B cell (primary cell): ENCODE measurements at regions not wholly inside any gene's neighbourhood (a gene's known extent, or its start where the extent isn't known, plus 50 kb on each side); places are given as distances from the start of the nearest gene placed in this dataset.

ENCODE experiments used
- ATAC-seq: fragments of 200-7000 bp; cut with Tn5 transposase; one replicate; pipeline ENCODE4 v1.10.0; 2021; ENCODE audit warnings: low read depth, mild to moderate bottlenecking, moderate number of reproducible peaks, moderate library complexity
- CTCF ChIA-PET: fragments of 350-600 bp; sonication (Branson Sonifier 250); formaldehyde crosslinking; loops from one replicate; lab custom pipeline; 2021; ENCODE audit warnings: antibody characterized with exemption, inconsistent platforms; lab: Charles Lee
- POLR2A ChIA-PET: fragments of 350-600 bp; sonication (Branson Sonifier 250); formaldehyde crosslinking; loops from one replicate; lab custom pipeline; 2021; ENCODE audit warnings: antibody characterized with exemption; lab: Charles Lee
- DNase-seq: peaks from one replicate; pipeline ENCODE4 v3.0.0; 2013
- H2AFZ ChIP-seq: 2 replicates; pipeline ENCODE4 v1.6.1; 2012; ENCODE audit warnings: mild to moderate bottlenecking, low read depth, low read length; ENCODE audit not compliant: insufficient read depth, poor library complexity, severe bottlenecking
- H3K27ac ChIP-seq, 2 donors: 1 replicate in 1 of 2; 2 replicates in 1 of 2; pipeline ENCODE4 v1.5.1; 2012 to 2013; ENCODE audit warnings: low read length in 2 of 2, mild to moderate bottlenecking in 2 of 2, moderate library complexity in 1 of 2
- H3K27me3 ChIP-seq, 4 experiments: fragments of 200-600 bp in 1 of 4; sonication (generic) in 1 of 4; replicated peaks in 1 of 4; 1 replicate in 2 of 4; 2 replicates in 2 of 4; pipeline versions ENCODE4 v1.6.1 to v1.7.0; 2013 to 2016; ENCODE audit warnings: low read length in 3 of 4, mild to moderate bottlenecking in 2 of 4, mixed read lengths in 1 of 4, moderate library complexity in 1 of 4; ENCODE audit not compliant: insufficient read depth in 4 of 4, control insufficient read depth in 3 of 4; ENCODE audit errors: control extremely low read depth in 1 of 4
- H3K36me3 ChIP-seq, 2 experiments: replicated peaks in 1 of 2; 1 replicate in 1 of 2; 2 replicates in 1 of 2; pipeline versions ENCODE4 v1.6.1 to v1.7.1; 2013; ENCODE audit warnings: low read length in 1 of 2; ENCODE audit not compliant: insufficient read depth in 2 of 2, control insufficient read depth in 1 of 2; ENCODE audit errors: control extremely low read depth in 1 of 2, extremely low read depth in 1 of 2
- H3K4me1 ChIP-seq, 2 donors: fragments of 200-600 bp in 1 of 2; sonication (generic) in 1 of 2; 1 replicate in 1 of 2; 2 replicates in 1 of 2; pipeline versions ENCODE4 v1.5.1 to v1.6.1; 2013 to 2017; ENCODE audit warnings: low read length in 2 of 2; ENCODE audit not compliant: control insufficient read depth in 2 of 2, insufficient read depth in 2 of 2
- H3K4me2 ChIP-seq: replicated peaks from 2 replicates; pipeline ENCODE3; 2012; ENCODE audit warnings: mild to moderate bottlenecking, low read depth, low read length; ENCODE audit not compliant: poor library complexity, severe bottlenecking
- H3K4me3 ChIP-seq, 5 experiments: fragments of 200-600 bp in 1 of 5; sonication (generic) in 1 of 5; 1 replicate in 3 of 5; 2 replicates in 2 of 5; pipeline versions ENCODE4 v1.5.1 to v1.7.0; 2011 to 2016; ENCODE audit warnings: low read length in 4 of 5, mild to moderate bottlenecking in 4 of 5, low read depth in 2 of 5, control low read depth in 1 of 5, moderate library complexity in 1 of 5; ENCODE audit not compliant: insufficient read depth in 1 of 5; ENCODE audit errors: control extremely low read depth in 1 of 5, extremely low read depth in 1 of 5
- H3K79me2 ChIP-seq: fragments of 200-600 bp; sonication (generic); one replicate; pipeline ENCODE4 v1.6.0; 2016; ENCODE audit warnings: low read length; ENCODE audit not compliant: control insufficient read depth, insufficient read depth
- H3K9ac ChIP-seq: fragments of 200-600 bp; sonication (generic); 2 replicates; pipeline ENCODE4 v1.6.1; 2017; ENCODE audit warnings: mild to moderate bottlenecking, low read length, moderate library complexity
- H3K9me3 ChIP-seq, 3 donors: one replicate each; pipeline versions ENCODE4 v1.6.1 to v1.7.1; 2013; ENCODE audit warnings: low read length in 2 of 3; ENCODE audit not compliant: control insufficient read depth in 2 of 3, insufficient read depth in 1 of 3; ENCODE audit errors: control extremely low read depth in 1 of 3
- H4K20me1 ChIP-seq: 2 replicates; pipeline ENCODE4 v1.6.0; 2012; ENCODE audit warnings: mild to moderate bottlenecking, low read length; ENCODE audit not compliant: insufficient read depth, control insufficient read depth, poor library complexity, severe bottlenecking
- H3K27ac Mint-ChIP-seq: one replicate; pipeline ENCODE4 v1.8.0; 2021; ENCODE audit warnings: mixed read lengths
- H3K27me3 Mint-ChIP-seq: one replicate; pipeline ENCODE4 v1.8.0; 2021; ENCODE audit warnings: mixed read lengths
- H3K4me1 Mint-ChIP-seq: one replicate; pipeline ENCODE4 v1.8.0; 2021; ENCODE audit warnings: mixed read lengths
- H3K4me3 Mint-ChIP-seq: one replicate; pipeline ENCODE4 v1.8.0; 2021; ENCODE audit warnings: mixed read lengths
- H3K9me3 Mint-ChIP-seq: one replicate; pipeline ENCODE4 v1.8.0; 2022; ENCODE audit warnings: mixed read lengths; ENCODE audit not compliant: insufficient read depth
- EZH2 ChIP-seq: IDR thresholded peaks from 2 replicates; pipeline ENCODE4 v1.6.1; 2012; ENCODE audit warnings: borderline replicate concordance, low read depth, mild to moderate bottlenecking, moderate library complexity, low read length; ENCODE audit not compliant: insufficient read depth, poor library complexity, severe bottlenecking
- WGBS: methylation state at CpG from one replicate; pipeline ENCODE4 v1.1.5; 2013; ENCODE audit warnings: missing lambda C conversion rate; ENCODE audit not compliant: insufficient coverage; 5-methylcytosine and 5-hydroxymethylcytosine counted together
- intact Hi-C: fragments of 100-400 bp; cut with micrococcal nuclease; formaldehyde crosslinking; loops from one replicate; pipeline ENCODE4 v1.10.0; 2022
- TF ChIP-seq, protein P1 (sequence below): fragments of 200-600 bp; IDR thresholded peaks from one replicate; pipeline ENCODE4 v1.8.0; 2022; ENCODE audit warnings: antibody characterized with exemption, mild to moderate bottlenecking

DNA sequence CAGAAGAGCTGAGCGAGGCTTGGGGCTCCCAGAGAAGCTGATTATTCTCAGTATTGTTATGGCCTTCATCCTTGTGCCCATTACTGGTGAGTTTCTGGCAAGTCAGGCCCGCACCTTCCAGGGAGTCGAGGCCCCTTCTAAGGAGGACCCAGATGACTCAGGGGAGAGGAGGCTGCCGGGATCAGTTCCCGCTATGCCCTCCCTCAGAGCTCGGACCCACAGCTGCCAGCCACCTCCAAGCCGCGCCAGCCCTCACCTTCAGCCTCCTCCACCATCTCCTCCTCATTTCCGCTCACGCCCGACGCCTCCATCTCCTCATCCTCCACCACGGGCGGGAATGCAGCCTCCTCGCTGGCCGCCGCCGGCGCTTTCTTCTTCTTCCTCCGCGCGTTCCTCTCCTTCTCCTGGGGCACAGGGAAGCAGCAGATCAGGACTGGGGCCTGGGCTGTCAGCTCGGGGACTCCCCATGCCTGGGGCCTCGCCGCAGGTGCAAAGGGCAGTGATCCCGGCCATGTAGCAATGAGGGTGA, 83.2 kb downstream of the RFLNA start:
- H3K36me3 ChIP-seq = peaks cover 0 to 44% of the 10 kb centered on the region in 2 experiments
- intact Hi-C loops = no loop called here
- Mint-ChIP-seq H3K9me3 (no peaks in the 10 kb centered on the region), H3K4me1 (peaks cover 10% of the 10 kb centered on the region), H3K27me3 (no peaks in the 10 kb centered on the region), H3K27ac (no peak overlapping the region), H3K4me3 (no peak overlapping the region)
- H3K27ac ChIP-seq = no peak overlapping the region
- peaks cover 14% of the 10 kb centered on the region for H3K79me2 ChIP-seq
- ATAC-seq (no peak), DNase-seq (no peak)
- no peak for TF ChIP-seq EZH2
- TF ChIP-seq, protein P1, sequence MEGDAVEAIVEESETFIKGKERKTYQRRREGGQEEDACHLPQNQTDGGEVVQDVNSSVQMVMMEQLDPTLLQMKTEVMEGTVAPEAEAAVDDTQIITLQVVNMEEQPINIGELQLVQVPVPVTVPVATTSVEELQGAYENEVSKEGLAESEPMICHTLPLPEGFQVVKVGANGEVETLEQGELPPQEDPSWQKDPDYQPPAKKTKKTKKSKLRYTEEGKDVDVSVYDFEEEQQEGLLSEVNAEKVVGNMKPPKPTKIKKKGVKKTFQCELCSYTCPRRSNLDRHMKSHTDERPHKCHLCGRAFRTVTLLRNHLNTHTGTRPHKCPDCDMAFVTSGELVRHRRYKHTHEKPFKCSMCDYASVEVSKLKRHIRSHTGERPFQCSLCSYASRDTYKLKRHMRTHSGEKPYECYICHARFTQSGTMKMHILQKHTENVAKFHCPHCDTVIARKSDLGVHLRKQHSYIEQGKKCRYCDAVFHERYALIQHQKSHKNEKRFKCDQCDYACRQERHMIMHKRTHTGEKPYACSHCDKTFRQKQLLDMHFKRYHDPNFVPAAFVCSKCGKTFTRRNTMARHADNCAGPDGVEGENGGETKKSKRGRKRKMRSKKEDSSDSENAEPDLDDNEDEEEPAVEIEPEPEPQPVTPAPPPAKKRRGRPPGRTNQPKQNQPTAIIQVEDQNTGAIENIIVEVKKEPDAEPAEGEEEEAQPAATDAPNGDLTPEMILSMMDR = no peak
- no peak overlapping the region for H3K4me2 ChIP-seq
- H3K4me1 ChIP-seq = peaks cover 0 to 5% of the 10 kb centered on the region in 2 donors
- H3K27me3 ChIP-seq = no peaks in the 10 kb centered on the region
- CTCF ChIA-PET = interaction anchor here (0.9 to 1.5 kb wide), 2 partner anchors 14 to 394 kb away, joined by 3 to 4 read pairs; no protein-coding TSS in a partner anchor
- POLR2A ChIA-PET = no interaction called here
- no peak overlapping the region for H3K4me3 ChIP-seq
- H4K20me1 ChIP-seq = peaks cover 23% of the 10 kb centered on the region
- no peaks in the 10 kb centered on the region for H3K9me3 ChIP-seq
- H2AFZ ChIP-seq = no peak overlapping the region
- WGBS = over 99% methylated on average over 25 of the region's 26 CpGs
- H3K9ac ChIP-seq = no peak overlapping the region

DNA sequence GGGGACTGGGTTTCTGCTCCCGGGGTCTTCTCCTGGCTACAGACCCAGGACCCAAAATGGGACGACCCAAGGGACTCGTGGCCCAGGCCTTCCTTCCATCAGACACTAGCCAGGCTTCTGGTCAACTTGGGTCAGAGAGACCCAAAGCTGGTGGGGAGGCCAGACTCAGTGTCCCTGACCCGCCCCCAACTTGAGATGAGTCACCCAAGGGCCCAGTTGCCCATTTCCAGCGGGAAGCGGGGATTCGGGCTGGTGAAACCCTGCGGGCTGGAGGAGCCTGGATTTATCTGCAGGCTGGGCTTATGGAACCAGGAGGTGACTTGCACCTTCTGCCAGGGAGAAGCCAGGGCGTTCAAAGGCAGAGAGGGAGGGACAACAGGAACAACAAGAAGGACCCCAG, 81.5 kb downstream of the RFLNA start:
- TF ChIP-seq, protein P1 = no peak
- TF ChIP-seq EZH2 = no peak
- CTCF ChIA-PET = no interaction called here
- intact Hi-C loops = no loop called here
- Histone ChIP-seq H3K79me2 (peaks cover 15% of the 10 kb centered on the region), H3K4me2 (no peak overlapping the region), H3K36me3 (peaks cover 0 to 45% of the 10 kb centered on the region in 2 experiments), H3K27me3 (no peaks in the 10 kb centered on the region), H3K9me3 (no peaks in the 10 kb centered on the region), H4K20me1 (peaks cover 17% of the 10 kb centered on the region), H2AFZ (no peak overlapping the region), H3K27ac (no peak overlapping the region), H3K9ac (no peak overlapping the region), H3K4me3 (no peak overlapping the region), H3K4me1 (peaks cover 0 to 5% of the 10 kb centered on the region in 2 donors)
- DNase-seq (no peak), ATAC-seq (no peak)
- no peaks in the 10 kb centered on the region for H3K27me3 Mint-ChIP-seq
- H3K9me3 Mint-ChIP-seq = no peaks in the 10 kb centered on the region
- 97% methylated on average over 8 of the region's 9 CpGs for WGBS
- H3K27ac Mint-ChIP-seq = no peak overlapping the region
- H3K4me1 Mint-ChIP-seq = peaks cover 9% of the 10 kb centered on the region
- POLR2A ChIA-PET = no interaction called here
- H3K4me3 Mint-ChIP-seq = no peak overlapping the region
